MM.1S (cell line): ENCODE measurements at regions not wholly inside any gene's neighbourhood (a gene's known extent, or its start where the extent isn't known, plus 50 kb on each side); places are given as distances from the start of the nearest gene placed in this dataset.

Experiments
- DNase-seq: peaks from one replicate; pipeline ENCODE4 v3.0.0-alpha.2; 2015
- H2AFZ ChIP-seq: fragments of 300-600 bp; sonication (generic); 2 replicates; pipeline ENCODE4 v1.6.0; 2016; ENCODE audit warnings: antibody characterized with exemption, low read length
- H3F3A ChIP-seq: fragments of 300-600 bp; sonication (generic); 2 replicates; pipeline ENCODE4 v1.6.1; 2016; ENCODE audit warnings: mild to moderate bottlenecking, antibody characterized with exemption, low read length, moderate library complexity, mixed read lengths; ENCODE audit not compliant: insufficient read depth
- H3K27ac ChIP-seq: fragments of 300-600 bp; sonication (generic); 2 replicates; pipeline ENCODE4 v1.5.1; 2016; ENCODE audit warnings: mild to moderate bottlenecking, low read length
- H3K27me3 ChIP-seq: fragments of 300-600 bp; sonication (generic); replicated peaks from 2 replicates; pipeline ENCODE4 v1.6.0; 2016; ENCODE audit warnings: low read length; ENCODE audit not compliant: insufficient read depth
- H3K36me3 ChIP-seq: fragments of 300-600 bp; sonication (generic); replicated peaks from 2 replicates; pipeline ENCODE4 v1.6.1; 2016; ENCODE audit warnings: mild to moderate bottlenecking, low read length, mixed read lengths; ENCODE audit not compliant: insufficient read depth
- H3K4me1 ChIP-seq: fragments of 300-600 bp; sonication (generic); 2 replicates; pipeline ENCODE4 v1.6.1; 2016; ENCODE audit warnings: low read length, mixed read lengths
- H3K4me2 ChIP-seq: fragments of 300-600 bp; sonication (generic); 2 replicates; pipeline ENCODE4 v1.6.0; 2016; ENCODE audit warnings: low read depth, low read length
- H3K4me3 ChIP-seq: fragments of 300-600 bp; sonication (generic); 2 replicates; pipeline ENCODE4 v1.5.1; 2016; ENCODE audit warnings: low read length, mixed read lengths
- H3K79me2 ChIP-seq: fragments of 300-600 bp; sonication (generic); 2 replicates; pipeline ENCODE4 v1.6.1; 2016; ENCODE audit warnings: mixed run types, low read length, mixed read lengths
- H3K9ac ChIP-seq: fragments of 300-600 bp; sonication (generic); 2 replicates; pipeline ENCODE4 v1.6.1; 2016; ENCODE audit warnings: low read length, mixed read lengths
- H3K9me2 ChIP-seq: fragments of 300-600 bp; sonication (generic); replicated peaks from 2 replicates; pipeline ENCODE4 v1.6.1; 2016; ENCODE audit warnings: mild to moderate bottlenecking, low read length, mixed read lengths; ENCODE audit not compliant: insufficient read depth
- H3K9me3 ChIP-seq: fragments of 300-600 bp; sonication (generic); replicated peaks from 2 replicates; pipeline ENCODE4 v1.6.1; 2016; ENCODE audit warnings: mild to moderate bottlenecking, low read length, mixed read lengths; ENCODE audit not compliant: insufficient read depth
- H4K20me1 ChIP-seq: fragments of 300-600 bp; sonication (generic); 2 replicates; pipeline ENCODE4 v1.6.1; 2016; ENCODE audit warnings: mild to moderate bottlenecking, low read length, moderate library complexity, mixed read lengths; ENCODE audit not compliant: insufficient read depth
- EZH2 ChIP-seq: fragments of 300-600 bp; sonication (generic); optimal IDR thresholded peaks from 2 replicates; pipeline ENCODE3; 2017; ENCODE audit warnings: low read depth, mild to moderate bottlenecking, antibody characterized with exemption, low read length, mixed read lengths
- EZH2phosphoT487 ChIP-seq: fragments of 300-600 bp; sonication (generic); IDR thresholded peaks from 2 replicates; pipeline ENCODE4 v1.6.1; 2018; ENCODE audit warnings: antibody characterized with exemption, low read length
- TF ChIP-seq, protein P1 (sequence below): fragments of 300-600 bp; sonication (generic); IDR thresholded peaks from 2 replicates; pipeline ENCODE4 v1.5.1; 2016; ENCODE audit warnings: antibody characterized with exemption, low read length, mixed read lengths

DNA sequence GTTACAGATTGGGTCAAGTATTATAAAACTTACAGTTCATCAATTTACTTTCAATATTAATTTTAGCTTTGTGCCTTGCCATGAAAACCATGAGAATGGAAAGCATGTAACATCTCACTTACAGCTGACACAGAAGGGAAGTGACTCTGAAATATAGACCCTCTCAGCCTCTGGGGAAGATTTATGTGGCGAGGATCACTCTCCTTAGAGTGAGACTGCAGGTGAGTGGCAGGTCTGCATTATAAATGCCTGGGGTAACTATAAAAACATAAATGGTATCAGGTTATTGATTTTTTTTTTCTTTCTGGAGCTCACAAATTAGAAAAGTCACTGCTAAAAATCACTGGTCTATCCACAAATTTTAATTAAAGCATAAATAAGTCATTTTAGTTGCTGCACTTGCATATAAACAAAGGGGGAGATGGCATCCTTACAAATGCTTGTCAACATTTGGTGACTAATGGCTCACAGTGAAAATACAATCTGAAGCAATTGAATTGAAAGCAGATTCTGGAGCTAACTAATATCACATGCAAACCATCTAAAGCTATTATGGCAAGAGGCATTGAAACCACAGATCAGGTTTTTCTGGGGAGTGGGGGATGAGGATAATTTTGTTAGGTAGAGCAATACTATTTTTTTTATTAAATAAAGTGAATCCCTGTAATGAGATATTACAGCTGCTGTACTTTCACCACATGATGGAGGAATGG is 200.9 kb downstream of the TM2D1 start:
- H2AFZ ChIP-seq: no peak overlapping the region
- H3K4me1 ChIP-seq: peaks cover 5% of the 10 kb centered on the region; the same call in 1 of the 2 replicates
- no peak overlapping the region for H3K27ac ChIP-seq
- no peaks in the 10 kb centered on the region for H3K79me2 ChIP-seq
- DNase-seq: no peak
- no peaks in the 10 kb centered on the region for H4K20me1 ChIP-seq
- H3K27me3 ChIP-seq: no peaks in the 10 kb centered on the region
- TF ChIP-seq, protein P1, sequence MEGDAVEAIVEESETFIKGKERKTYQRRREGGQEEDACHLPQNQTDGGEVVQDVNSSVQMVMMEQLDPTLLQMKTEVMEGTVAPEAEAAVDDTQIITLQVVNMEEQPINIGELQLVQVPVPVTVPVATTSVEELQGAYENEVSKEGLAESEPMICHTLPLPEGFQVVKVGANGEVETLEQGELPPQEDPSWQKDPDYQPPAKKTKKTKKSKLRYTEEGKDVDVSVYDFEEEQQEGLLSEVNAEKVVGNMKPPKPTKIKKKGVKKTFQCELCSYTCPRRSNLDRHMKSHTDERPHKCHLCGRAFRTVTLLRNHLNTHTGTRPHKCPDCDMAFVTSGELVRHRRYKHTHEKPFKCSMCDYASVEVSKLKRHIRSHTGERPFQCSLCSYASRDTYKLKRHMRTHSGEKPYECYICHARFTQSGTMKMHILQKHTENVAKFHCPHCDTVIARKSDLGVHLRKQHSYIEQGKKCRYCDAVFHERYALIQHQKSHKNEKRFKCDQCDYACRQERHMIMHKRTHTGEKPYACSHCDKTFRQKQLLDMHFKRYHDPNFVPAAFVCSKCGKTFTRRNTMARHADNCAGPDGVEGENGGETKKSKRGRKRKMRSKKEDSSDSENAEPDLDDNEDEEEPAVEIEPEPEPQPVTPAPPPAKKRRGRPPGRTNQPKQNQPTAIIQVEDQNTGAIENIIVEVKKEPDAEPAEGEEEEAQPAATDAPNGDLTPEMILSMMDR: no peak
- TF ChIP-seq EZH2 (no peak), EZH2phosphoT487 (no peak)
- no peak overlapping the region for H3K4me3 ChIP-seq
- no peak overlapping the region for H3K9ac ChIP-seq
- no peak overlapping the region for H3K4me2 ChIP-seq
- no peaks in the 10 kb centered on the region for H3K36me3 ChIP-seq
- no peaks in the 10 kb centered on the region for H3F3A ChIP-seq
- no peaks in the 10 kb centered on the region for H3K9me2 ChIP-seq
- H3K9me3 ChIP-seq: no peaks in the 10 kb centered on the region

DNA sequence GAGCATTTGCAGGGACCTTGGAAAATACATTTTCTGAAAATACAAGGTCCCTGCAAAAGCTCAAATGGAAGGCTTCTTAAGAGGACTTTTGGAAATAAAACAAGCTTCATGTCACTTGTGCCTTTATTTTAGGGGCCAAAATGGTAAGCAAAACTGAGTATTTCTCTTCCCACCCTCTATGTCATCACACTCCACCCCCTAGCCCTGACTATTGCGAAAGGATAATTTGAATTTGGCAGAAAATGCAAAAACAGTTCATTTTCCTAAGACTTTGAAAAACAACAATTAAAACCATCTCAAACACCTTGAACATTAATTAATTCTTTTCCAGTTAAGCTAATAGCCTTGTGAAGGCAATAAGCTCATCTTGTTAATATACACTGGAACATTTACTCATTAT is 201.7 kb downstream of the TM2D1 start:
- no peak for TF ChIP-seq EZH2phosphoT487
- TF ChIP-seq, protein P1: no peak
- no peak for TF ChIP-seq EZH2
- no peak overlapping the region for H3K4me3 ChIP-seq
- H3K36me3 ChIP-seq: no peaks in the 10 kb centered on the region
- H3K4me1 ChIP-seq: peaks cover 5% of the 10 kb centered on the region; the same call in 1 of the 2 replicates
- H3K9ac ChIP-seq: no peak overlapping the region
- no peaks in the 10 kb centered on the region for H3F3A ChIP-seq
- H4K20me1 ChIP-seq: no peaks in the 10 kb centered on the region
- no peaks in the 10 kb centered on the region for H3K9me2 ChIP-seq
- H3K27me3 ChIP-seq: no peaks in the 10 kb centered on the region
- H2AFZ ChIP-seq: no peak overlapping the region
- no peaks in the 10 kb centered on the region for H3K79me2 ChIP-seq
- DNase-seq: no peak
- no peak overlapping the region for H3K4me2 ChIP-seq
- no peaks in the 10 kb centered on the region for H3K9me3 ChIP-seq
- no peak overlapping the region for H3K27ac ChIP-seq

DNA sequence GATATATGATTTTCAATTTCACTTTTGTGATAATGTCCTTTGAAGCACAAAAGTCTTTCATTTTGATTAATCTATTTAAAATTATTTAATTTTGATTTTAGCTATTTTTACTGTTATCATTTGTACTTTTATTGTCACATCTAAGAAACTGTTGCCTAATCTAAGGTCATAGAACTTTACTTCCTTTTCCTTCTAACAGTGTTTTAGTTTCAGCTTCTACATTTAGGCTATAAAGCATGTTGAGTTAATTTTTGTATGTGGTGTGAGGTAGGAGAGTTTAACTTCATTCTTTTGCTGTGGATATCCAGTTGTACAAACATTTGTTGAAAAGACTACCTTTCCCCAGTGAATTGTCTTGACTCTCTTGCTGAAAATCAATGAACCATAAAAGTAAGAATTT is 204.5 kb downstream of the TM2D1 start:
- no peak overlapping the region for H3K4me2 ChIP-seq
- no peaks in the 10 kb centered on the region for H3F3A ChIP-seq
- no peaks in the 10 kb centered on the region for H3K9me3 ChIP-seq
- no peak overlapping the region for H3K4me3 ChIP-seq
- no peaks in the 10 kb centered on the region for H3K27me3 ChIP-seq
- no peak overlapping the region for H2AFZ ChIP-seq
- H3K9me2 ChIP-seq: no peaks in the 10 kb centered on the region
- TF ChIP-seq EZH2phosphoT487 (no peak), EZH2 (no peak)
- TF ChIP-seq, protein P1: no peak
- no peaks in the 10 kb centered on the region for H4K20me1 ChIP-seq
- no peaks in the 10 kb centered on the region for H3K36me3 ChIP-seq
- no peak for DNase-seq
- no peaks in the 10 kb centered on the region for H3K79me2 ChIP-seq
- no peak overlapping the region for H3K9ac ChIP-seq
- H3K27ac ChIP-seq: no peak overlapping the region
- peaks cover 5% of the 10 kb centered on the region; the same call in 1 of the 2 replicates for H3K4me1 ChIP-seq
